ENCODE measurements at regions not wholly inside any gene's neighbourhood (a gene's known extent, or its start where the extent isn't known, plus 50 kb on each side); places are given as distances from the start of the nearest gene placed in this dataset.

GRCh38 chr4:100898844-100899243, 381.0 kb upstream of the EMCN start:
- DNase-seq (no peak), ATAC-seq (no peak)
- Histone ChIP-seq H3K36me3 (ENCODE audit: insufficient read depth in 1 of 2, low read depth in 1 of 2) (no peaks in the 10 kb centered on the region), H3K27me3 (ENCODE audit: insufficient read depth in 3 of 3, low read length in 2 of 3) (no peaks in the 10 kb centered on the region), H3K4me3 (no peak overlapping the region), H3K9me3 (no peaks in the 10 kb centered on the region), H3K4me1 (no peaks in the 10 kb centered on the region), H3K27ac (no peak overlapping the region)
- intact Hi-C loops (cut with DNase I): no loop called here
- TF ChIP-seq CTCF (IDR thresholded peaks at IDR 0.05): no peak

DNA sequence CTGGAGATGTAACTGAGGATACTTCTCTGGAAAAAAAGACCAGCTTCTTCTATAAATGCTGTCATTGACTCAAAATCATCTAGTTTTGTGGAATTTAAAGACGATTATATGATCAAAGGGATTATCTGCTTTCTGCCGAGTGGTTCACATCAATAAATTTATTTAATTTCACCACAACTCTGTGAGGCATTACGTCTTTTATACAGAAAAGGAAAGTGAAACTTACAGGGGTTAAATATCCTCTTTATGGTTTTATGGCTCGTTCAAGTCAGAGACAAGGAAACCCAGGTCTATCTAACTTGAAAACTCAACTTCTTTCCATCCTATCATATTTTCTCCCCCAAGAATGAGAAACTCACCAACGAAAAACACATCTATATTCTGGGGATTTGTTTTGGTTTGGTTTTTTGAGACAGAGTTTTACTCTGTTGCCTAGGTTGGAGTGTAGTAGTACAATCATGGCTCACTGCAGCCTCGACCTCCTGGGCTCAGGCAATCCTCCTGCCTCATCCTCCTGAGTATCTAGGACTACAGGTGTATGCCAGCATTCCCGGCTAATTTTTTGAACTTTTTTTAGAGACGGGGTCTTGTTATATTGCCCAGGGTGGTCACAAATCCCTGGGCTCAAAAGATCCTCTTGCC, 377.9 kb upstream of the EMCN start:
- Histone ChIP-seq H3K9me3 (no peaks in the 10 kb centered on the region), H3K36me3 (ENCODE audit: insufficient read depth in 1 of 2, low read depth in 1 of 2) (no peaks in the 10 kb centered on the region), H3K27me3 (ENCODE audit: insufficient read depth in 3 of 3, low read length in 2 of 3) (no peaks in the 10 kb centered on the region), H3K27ac (no peak overlapping the region), H3K4me3 (peak overlapping the region; percentile 50), H3K4me1 (no peaks in the 10 kb centered on the region)
- DNase-seq: no peak
- no peak for TF ChIP-seq CTCF (IDR thresholded peaks at IDR 0.05)
- intact Hi-C loops (cut with DNase I): no loop called here
- no peak for ATAC-seq
- 47 to 57% (median 49%) methylated on average over 8 of the region's 8 CpGs for WGBS, 3 donors

GRCh38 chr4:100894339-100894870, 376.6 kb upstream of the EMCN start:
- Histone ChIP-seq H3K27me3 (ENCODE audit: insufficient read depth in 3 of 3, low read length in 2 of 3) (no peaks in the 10 kb centered on the region), H3K9me3 (no peaks in the 10 kb centered on the region), H3K4me3 (no peak overlapping the region), H3K4me1 (no peaks in the 10 kb centered on the region), H3K27ac (no peak overlapping the region), H3K36me3 (ENCODE audit: insufficient read depth in 1 of 2, low read depth in 1 of 2) (no peaks in the 10 kb centered on the region)
- 81 to 89% (median 86%) methylated on average over 1 of the region's 1 CpG for WGBS, 3 donors
- intact Hi-C loops (cut with DNase I): no loop called here
- ATAC-seq (no peak), DNase-seq (no peak)
- no peak for TF ChIP-seq CTCF (IDR thresholded peaks at IDR 0.05)

GRCh38 chr4:100891808-100892207, 374.0 kb upstream of the EMCN start:
- Histone ChIP-seq H3K27me3 (ENCODE audit: insufficient read depth in 3 of 3, low read length in 2 of 3) (no peaks in the 10 kb centered on the region), H3K27ac (no peak overlapping the region), H3K36me3 (ENCODE audit: insufficient read depth in 1 of 2, low read depth in 1 of 2) (no peaks in the 10 kb centered on the region), H3K4me3 (no peak overlapping the region), H3K4me1 (no peaks in the 10 kb centered on the region), H3K9me3 (no peaks in the 10 kb centered on the region)
- WGBS, 3 donors: 79 to 90% (median 87%) methylated on average over 2 of the region's 2 CpGs
- DNase-seq: no peak
- intact Hi-C loops (cut with DNase I): no loop called here
- no peak for ATAC-seq
- TF ChIP-seq CTCF (IDR thresholded peaks at IDR 0.05): no peak

- H3K4me3 ChIP-seq: no peak overlapping the region
- no peaks in the 10 kb centered on the region for H3K27me3 ChIP-seq (ENCODE audit: insufficient read depth in 3 of 3, low read length in 2 of 3)
- peaks cover 10% of the 10 kb centered on the region for H3K9me3 ChIP-seq
- intact Hi-C loops (cut with DNase I): no loop called here
- ATAC-seq (no peak), DNase-seq (no peak)
- no peaks in the 10 kb centered on the region for H3K4me1 ChIP-seq
- H3K27ac ChIP-seq: no peak overlapping the region
- TF ChIP-seq CTCF (IDR thresholded peaks at IDR 0.05): no peak
- no peaks in the 10 kb centered on the region for H3K36me3 ChIP-seq (ENCODE audit: insufficient read depth in 1 of 2, low read depth in 1 of 2)
Observed at GRCh38 chr4:100889898-100890297, 372.1 kb upstream of the EMCN start.

Measured in psoas muscle (tissue), 7 donors.